Gastroesophageal sphincter (tissue), 3 donors: ENCODE measurements at regions not wholly inside any gene's neighbourhood (a gene's known extent, or its start where the extent isn't known, plus 50 kb on each side); places are given as distances from the start of the nearest gene placed in this dataset.

Source experiments
- CTCF ChIP-seq, 4 experiments: fragments of 200-600 bp in 2 of 4; fragments of 450-650 bp in 2 of 4; sonication (generic) in 1 of 4; IDR thresholded peaks; one replicate each; pipeline ENCODE4 v1.5.1; 2017 to 2019; ENCODE audit warnings: antibody characterized with exemption in 4 of 4, mild to moderate bottlenecking in 2 of 4, moderate library complexity in 2 of 4
- EP300 ChIP-seq: sonication (generic); formaldehyde crosslinking; IDR thresholded peaks from one replicate; pipeline ENCODE4 v1.6.1; 2017; ENCODE audit warnings: antibody characterized with exemption, mild to moderate bottlenecking

- TF ChIP-seq CTCF (IDR thresholded peaks at IDR 0.05) (no peak), EP300 (no peak)
These were observed 827.1 kb upstream of the FANCL start for GRCh38 chr2:59068255-59068654.
